IMR-90 (cell line): ENCODE measurements at regions not wholly inside any gene's neighbourhood (a gene's known extent, or its start where the extent isn't known, plus 50 kb on each side); places are given as distances from the start of the nearest gene placed in this dataset.

Experiments used
- ATAC-seq: fragments of 200-7000 bp; cut with Tn5 transposase; 2 replicates; pipeline ENCODE4 v1.9.1; 2020; ENCODE audit warnings: low read depth, mild to moderate bottlenecking, moderate library complexity
- BruUV-seq: library from RNA; stranded (reverse); fragments of 400-500 nt; replicated peaks from 2 replicates; lab custom pipeline; 2021; lab: Mats Ljungman, UMichigan
- CTCF ChIA-PET: fragments of 300-600 bp; formaldehyde crosslinking; extraction: SDS; loops from one replicate; lab custom pipeline; 2021; ENCODE audit warnings: antibody characterized with exemption; lab: Yijun Ruan, JAX
- POLR2A ChIA-PET: fragments of 300-600 bp; sonication (Branson Sonifier 250); formaldehyde crosslinking; loops from one replicate; lab custom pipeline; 2022; ENCODE audit warnings: antibody characterized with exemption; ENCODE audit not compliant: unreplicated experiment; lab: Charles Lee
- DNase-seq: peaks from one replicate; pipeline ENCODE4 v3.0.0; 2013
- H2AFZ ChIP-seq: replicated peaks from 2 replicates; pipeline ENCODE3; 2013; ENCODE audit warnings: low read length, mild to moderate bottlenecking; ENCODE audit not compliant: poor library complexity
- H2AK5ac ChIP-seq: 2 replicates; pipeline ENCODE4 v1.6.1; 2013; ENCODE audit warnings: low read depth, low read length, inconsistent platforms
- H2AK9ac ChIP-seq: replicated peaks from 2 replicates; pipeline ENCODE3; 2013; ENCODE audit warnings: mild to moderate bottlenecking, low read depth, low read length, moderate library complexity; ENCODE audit not compliant: poor library complexity
- H2BK120ac ChIP-seq: 2 replicates; pipeline ENCODE4 v1.6.1; 2013; ENCODE audit warnings: low read depth, low read length, inconsistent platforms
- H2BK15ac ChIP-seq: 3 replicates; pipeline ENCODE4 v1.6.1; 2013; ENCODE audit warnings: low read depth, low read length, inconsistent platforms
- H2BK20ac ChIP-seq: 2 replicates; pipeline ENCODE4 v1.6.1; 2013; ENCODE audit warnings: low read depth, mild to moderate bottlenecking, inconsistent platforms, low read length, moderate library complexity
- H2BK5ac ChIP-seq: 2 replicates; pipeline ENCODE4 v1.6.1; 2013; ENCODE audit warnings: mild to moderate bottlenecking, low read depth, low read length, inconsistent platforms; ENCODE audit not compliant: poor library complexity, severe bottlenecking
- H3K14ac ChIP-seq: replicated peaks from 2 replicates; pipeline ENCODE4 v1.6.1; 2013; ENCODE audit warnings: low read depth, low read length, inconsistent platforms
- H3K18ac ChIP-seq: 2 replicates; pipeline ENCODE4 v1.6.1; 2013; ENCODE audit warnings: low read depth, low read length, control low read depth
- H3K23ac ChIP-seq: 2 replicates; pipeline ENCODE4 v1.6.1; 2013; ENCODE audit warnings: low read depth, low read length, inconsistent platforms
- H3K27ac ChIP-seq: 2 replicates; pipeline ENCODE4 v1.5.1; 2013; ENCODE audit warnings: mild to moderate bottlenecking, control low read depth, low read length; ENCODE audit not compliant: insufficient read depth
- H3K27me3 ChIP-seq: 2 replicates; pipeline ENCODE4 v1.6.1; 2013; ENCODE audit warnings: low read length; ENCODE audit not compliant: control insufficient read depth, insufficient read depth
- H3K36me3 ChIP-seq: 2 replicates; pipeline ENCODE4 v1.6.1; 2013; ENCODE audit warnings: low read length, mixed read lengths; ENCODE audit not compliant: control insufficient read depth, insufficient read depth
- H3K4ac ChIP-seq: 2 replicates; pipeline ENCODE4 v1.6.1; 2013; ENCODE audit warnings: low read depth, low read length, inconsistent platforms
- H3K4me1 ChIP-seq: 2 replicates; pipeline ENCODE4 v1.6.1; 2013; ENCODE audit warnings: low read length, mixed read lengths; ENCODE audit not compliant: control insufficient read depth, insufficient read depth
- H3K4me2 ChIP-seq: 2 replicates; pipeline ENCODE4 v1.6.1; 2013; ENCODE audit warnings: low read depth, mild to moderate bottlenecking, control low read depth, low read length, moderate library complexity
- H3K4me3 ChIP-seq: 2 replicates; pipeline ENCODE4 v1.5.1; 2013; ENCODE audit warnings: low read depth, mild to moderate bottlenecking, control low read depth, low read length, moderate library complexity; ENCODE audit not compliant: insufficient read depth
- H3K56ac ChIP-seq: 2 replicates; pipeline ENCODE4 v1.6.1; 2013; ENCODE audit warnings: low read length, inconsistent platforms; ENCODE audit not compliant: insufficient read depth; ENCODE audit errors: extremely low read depth
- H3K79me1 ChIP-seq, 2 experiments: 2 replicates each; pipeline ENCODE4 v1.6.1; 2013; ENCODE audit warnings: low read length in 2 of 2, inconsistent platforms in 1 of 2, low read depth in 1 of 2
- H3K9ac ChIP-seq: 2 replicates; pipeline ENCODE4 v1.6.1; 2013; ENCODE audit warnings: low read depth, low read length, control low read depth
- H3K9me1 ChIP-seq: 2 replicates; pipeline ENCODE4 v1.6.1; 2013; ENCODE audit warnings: low read length, inconsistent platforms; ENCODE audit not compliant: insufficient read depth
- H3K9me3 ChIP-seq: 2 replicates; pipeline ENCODE4 v1.6.1; 2013; ENCODE audit warnings: low read length; ENCODE audit not compliant: control insufficient read depth, insufficient read depth
- H4K20me1 ChIP-seq: 2 replicates; pipeline ENCODE4 v1.6.1; 2013; ENCODE audit warnings: low read length, inconsistent platforms; ENCODE audit not compliant: insufficient read depth
- H4K5ac ChIP-seq: 2 replicates; pipeline ENCODE4 v1.6.1; 2013; ENCODE audit warnings: mild to moderate bottlenecking, low read depth, low read length, control low read depth
- H4K8ac ChIP-seq, 2 experiments: 2 replicates each; pipeline ENCODE4 v1.6.1; 2013; ENCODE audit warnings: low read depth in 2 of 2, low read length in 2 of 2, control low read depth in 1 of 2, inconsistent platforms in 1 of 2
- H4K91ac ChIP-seq: 2 replicates; pipeline ENCODE4 v1.6.1; 2013; ENCODE audit warnings: low read depth, low read length, inconsistent platforms; ENCODE audit not compliant: insufficient read depth
- MAFK ChIP-seq: IDR thresholded peaks from 2 replicates; pipeline ENCODE4 v1.6.1; 2012; ENCODE audit warnings: low read depth, low read length, improper control_type of control experiment
- MXI1 ChIP-seq: IDR thresholded peaks from 2 replicates; pipeline ENCODE4 v1.6.1; 2012; ENCODE audit warnings: low read depth, mild to moderate bottlenecking, low read length, moderate library complexity, borderline replicate concordance
- RCOR1 ChIP-seq: IDR thresholded peaks from 2 replicates; pipeline ENCODE4 v1.6.1; 2012; ENCODE audit warnings: mild to moderate bottlenecking, low read length, improper control_type of control experiment; ENCODE audit not compliant: insufficient replicate concordance
- WGBS, 2 experiments: methylation state at CpG; one replicate each; pipeline versions ENCODE4 v1.1.5 to v1.1.7; 2013; ENCODE audit warnings: missing lambda C conversion rate in 2 of 2; ENCODE audit not compliant: insufficient read length in 1 of 2; ENCODE audit errors: extremely low coverage in 2 of 2; 5-methylcytosine and 5-hydroxymethylcytosine counted together
- dilution Hi-C: fragments of 300-500 bp; cut with HindIII; formaldehyde crosslinking; loops from one replicate; pipeline ENCODE4 v1.14.3; 2018; ENCODE audit warnings: low sequenced_read_pairs; ENCODE audit not compliant: unreplicated experiment
- in situ Hi-C: fragments of 300-500 bp; cut with MboI; formaldehyde crosslinking; loops from 3 replicates; pipeline ENCODE4 v1.14.3; 2019; ENCODE audit warnings: low sequenced_read_pairs, inconsistent platforms, mixed read lengths
- intact Hi-C: fragments of 100-400 bp; cut with micrococcal nuclease; formaldehyde crosslinking; loops from 2 replicates; pipeline ENCODE4 v1.10.0; 2022

DNA sequence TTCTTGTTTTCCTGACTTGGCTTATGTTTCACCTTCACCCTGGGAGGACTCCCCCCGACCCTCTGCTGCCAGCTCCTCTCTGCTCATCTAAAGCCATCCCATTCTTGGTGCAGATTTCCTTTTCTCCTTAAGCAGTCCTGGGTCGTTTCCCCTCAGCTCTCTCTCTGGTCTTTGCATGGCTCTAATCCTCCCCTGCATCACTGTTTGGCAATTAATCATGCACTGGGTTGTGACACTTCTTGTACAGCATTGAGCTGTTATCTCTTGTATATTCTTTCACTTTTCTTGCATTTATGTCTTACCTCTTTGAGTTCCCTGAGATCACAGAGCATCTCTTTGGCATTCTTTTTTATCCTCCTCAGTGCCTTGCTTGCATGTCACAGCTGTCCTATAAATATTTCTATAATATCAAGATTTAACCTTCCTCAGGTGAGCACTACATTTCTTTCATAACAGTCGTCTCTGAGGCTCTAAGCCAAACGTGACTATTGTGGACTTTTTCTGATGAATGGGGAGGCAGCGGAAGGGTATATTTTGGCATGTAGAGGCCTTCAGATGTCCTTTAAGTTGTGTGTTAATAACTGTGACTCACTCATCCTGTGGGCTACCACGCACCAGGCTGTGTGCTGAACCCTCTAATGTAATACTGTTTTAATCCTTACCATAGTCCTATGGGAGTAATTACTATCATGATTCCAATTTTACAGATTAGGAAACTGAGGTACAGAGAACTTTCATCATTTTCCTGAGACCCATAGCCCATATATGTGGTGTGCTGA, 507.5 kb downstream of the SLC4A3 start:
- WGBS, 2 experiments = 30% methylated on average over 2 of the region's 6 CpGs; no CpG with 5 or more reads in 1 of the 2 experiments
- CTCF ChIA-PET = no interaction called here
- POLR2A ChIA-PET = no interaction called here
- no peak overlapping the region for H3K9ac ChIP-seq
- no peaks in the 10 kb centered on the region for H3K36me3 ChIP-seq
- no peaks in the 10 kb centered on the region for H3K79me1 ChIP-seq
- no peak overlapping the region for H3K4me2 ChIP-seq
- no peak overlapping the region for H2BK15ac ChIP-seq
- no peak overlapping the region for H4K91ac ChIP-seq
- DNase-seq (peak; percentile 37), ATAC-seq (no peak)
- in situ Hi-C loops = no loop called here
- H3K18ac ChIP-seq = no peak overlapping the region
- no peak overlapping the region for H3K56ac ChIP-seq
- peaks cover 8% of the 10 kb centered on the region for H3K9me3 ChIP-seq
- no peak overlapping the region for H2AK5ac ChIP-seq
- no peak overlapping the region for H3K4ac ChIP-seq
- H3K27me3 ChIP-seq = no peaks in the 10 kb centered on the region
- H3K23ac ChIP-seq = no peak overlapping the region
- no TSS peak for BruUV-seq
- no peak overlapping the region for H3K4me3 ChIP-seq
- no peak overlapping the region for H2BK20ac ChIP-seq
- no peak overlapping the region for H2AK9ac ChIP-seq
- no peak overlapping the region for H4K5ac ChIP-seq
- no peaks in the 10 kb centered on the region for H4K20me1 ChIP-seq
- no peak overlapping the region for H4K8ac ChIP-seq
- H3K9me1 ChIP-seq = no peaks in the 10 kb centered on the region
- dilution Hi-C loops = no loop called here
- H2AFZ ChIP-seq = no peak overlapping the region
- no peak overlapping the region for H2BK120ac ChIP-seq
- TF ChIP-seq RCOR1 (no peak), MAFK (no peak), MXI1 (no peak)
- no peak overlapping the region for H3K27ac ChIP-seq
- no peak overlapping the region for H2BK5ac ChIP-seq
- H3K14ac ChIP-seq = no peak overlapping the region; the same call in 1 of the 2 replicates
- intact Hi-C loops = no loop called here
- no peaks in the 10 kb centered on the region for H3K4me1 ChIP-seq
